ENCODE measurements at regions not wholly inside any gene's neighbourhood (a gene's known extent, or its start where the extent isn't known, plus 50 kb on each side); places are given as distances from the start of the nearest gene placed in this dataset.

- TF ChIP-seq FOXP2 (optimal IDR thresholded peaks at IDR 0.05; ENCODE audit: borderline replicate concordance, extremely low read depth, extremely low read length, insufficient read depth) (no peak), SIN3A (IDR thresholded peaks at IDR 0.05; ENCODE audit: borderline replicate concordance, insufficient read depth, low read length) (no peak), REST (IDR thresholded peaks at IDR 0.05; ENCODE audit: insufficient read depth in 1 of 2, low read depth in 2 of 2, low read length in 2 of 2) (no peak), TAF1 (IDR thresholded peaks at IDR 0.05; ENCODE audit: borderline replicate concordance, insufficient read depth, low read length) (no peak), POLR2AphosphoS5 (IDR thresholded peaks at IDR 0.05; ENCODE audit: low read depth, low read length) (no peak)
These were observed 158.2 kb upstream of the DIO3 start for GRCh38 chr14:101402936-101403660.

- TF ChIP-seq POLR2AphosphoS5 (IDR thresholded peaks at IDR 0.05; ENCODE audit: low read depth, low read length) (no peak), FOXP2 (optimal IDR thresholded peaks at IDR 0.05; ENCODE audit: borderline replicate concordance, extremely low read depth, extremely low read length, insufficient read depth) (no peak), SIN3A (IDR thresholded peaks at IDR 0.05; ENCODE audit: borderline replicate concordance, insufficient read depth, low read length) (no peak), TAF1 (IDR thresholded peaks at IDR 0.05; ENCODE audit: borderline replicate concordance, insufficient read depth, low read length) (no peak), REST (IDR thresholded peaks at IDR 0.05; ENCODE audit: insufficient read depth in 1 of 2, low read depth in 2 of 2, low read length in 2 of 2) (no peak)
These were observed 156.7 kb upstream of the DIO3 start for GRCh38 chr14:101404426-101405170.

GRCh38 chr14:101405171-101405883, 156.0 kb upstream of the DIO3 start:
- 0 out of 2 replicates have a peak, but pooled peaks have one; percentile 61 for TF ChIP-seq SIN3A (IDR thresholded peaks at IDR 0.05; ENCODE audit: borderline replicate concordance, insufficient read depth, low read length)
- TF ChIP-seq REST (IDR thresholded peaks at IDR 0.05; ENCODE audit: insufficient read depth in 1 of 2, low read depth in 2 of 2, low read length in 2 of 2): no peak

GRCh38 chr14:101406921-101407320, 154.4 kb upstream of the DIO3 start:
- TF ChIP-seq POLR2AphosphoS5 (IDR thresholded peaks at IDR 0.05; ENCODE audit: low read depth, low read length): no peak
- no peak for TF ChIP-seq SIN3A (IDR thresholded peaks at IDR 0.05; ENCODE audit: borderline replicate concordance, insufficient read depth, low read length)
- TF ChIP-seq REST (IDR thresholded peaks at IDR 0.05; ENCODE audit: insufficient read depth in 1 of 2, low read depth in 2 of 2, low read length in 2 of 2): no peak
- no peak for TF ChIP-seq TAF1 (IDR thresholded peaks at IDR 0.05; ENCODE audit: borderline replicate concordance, insufficient read depth, low read length)
- TF ChIP-seq FOXP2 (optimal IDR thresholded peaks at IDR 0.05; ENCODE audit: borderline replicate concordance, extremely low read depth, extremely low read length, insufficient read depth): no peak

Data from PFSK-1 (cell line).